Glomerular endothelial cell (primary cell): ENCODE measurements at regions not wholly inside any gene's neighbourhood (a gene's known extent, or its start where the extent isn't known, plus 50 kb on each side); places are given as distances from the start of the nearest gene placed in this dataset.

Experiments used
- DNase-seq: peaks from one replicate; pipeline ENCODE4 v3.0.0-alpha.2; 2011; ENCODE audit warnings: low read depth, low spot score; ENCODE audit errors: extremely low read depth

GRCh38 chr2:221144909-221145308 is 427.2 kb downstream of the EPHA4 start:
- DNase-seq: no peak

GRCh38 chr2:221145396-221145795 is 426.7 kb downstream of the EPHA4 start:
- DNase-seq: no peak

DNA sequence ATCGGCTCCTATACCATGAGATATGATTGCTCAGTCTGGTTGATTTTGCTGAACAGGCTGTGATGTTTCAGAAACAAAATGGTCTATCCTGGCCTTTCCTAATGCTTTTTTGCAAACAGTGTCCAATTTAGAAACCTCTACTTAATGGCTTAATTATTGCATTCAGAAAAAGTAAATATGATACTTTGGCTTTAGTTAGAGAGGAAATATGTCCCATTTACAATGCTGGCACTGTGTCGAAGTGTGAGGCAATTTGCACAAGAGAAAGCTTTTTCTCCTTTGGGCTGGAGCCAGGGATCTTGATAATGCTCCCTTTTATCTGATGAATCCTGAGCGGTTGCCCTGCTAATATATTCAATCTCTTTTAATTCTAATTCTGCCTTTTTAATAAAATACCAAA is 418.9 kb downstream of the EPHA4 start:
- no peak for DNase-seq

DNA sequence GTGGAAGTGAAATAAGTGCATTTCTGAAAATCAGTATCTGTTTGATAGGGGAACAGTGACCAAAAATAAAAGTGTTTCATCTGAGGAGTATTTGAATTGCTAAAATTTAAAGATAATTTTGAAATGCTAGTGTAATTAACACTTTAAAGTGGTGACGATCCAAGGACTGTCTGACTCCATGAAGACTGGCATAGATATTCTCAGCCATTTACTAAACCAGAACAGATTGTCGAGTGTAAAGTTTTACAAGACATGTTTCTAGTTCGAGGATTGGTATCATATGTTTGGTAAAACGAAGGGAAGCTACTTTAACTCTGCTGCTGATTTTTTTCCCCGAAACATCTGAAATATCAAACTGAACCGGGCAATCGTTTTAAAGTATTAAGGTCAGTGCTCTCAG is 417.9 kb downstream of the EPHA4 start:
- DNase-seq: no peak

DNA sequence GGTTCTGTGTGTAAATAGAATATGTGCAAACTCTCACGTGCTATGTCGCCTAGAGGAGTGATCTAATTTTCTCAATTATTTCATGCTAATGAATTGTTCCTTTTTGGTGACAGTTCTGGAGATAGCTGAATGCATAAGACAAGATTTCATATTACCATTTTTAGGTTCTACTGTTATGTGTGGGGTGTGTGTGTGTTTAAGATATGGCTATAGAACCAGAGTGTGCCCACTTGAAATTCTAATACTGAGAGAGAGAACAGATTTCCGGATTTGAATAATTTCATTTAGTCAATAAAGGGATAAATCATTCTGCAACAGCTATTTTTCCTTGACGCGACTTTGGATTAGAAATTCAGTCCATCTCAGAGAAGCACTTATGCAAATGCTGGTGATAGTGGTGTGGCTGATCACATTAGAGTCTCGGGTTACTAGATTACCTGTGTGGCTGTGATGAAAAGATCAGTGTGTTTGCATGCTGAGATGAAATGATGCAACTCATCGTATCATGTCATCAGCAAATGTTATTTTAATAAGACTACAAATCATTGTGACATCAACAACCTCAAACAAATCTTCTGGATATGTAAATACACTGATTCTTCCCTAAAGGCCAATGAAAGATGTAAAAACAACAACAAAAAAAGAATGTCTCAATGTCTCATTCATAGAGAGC is 415.9 kb downstream of the EPHA4 start:
- DNase-seq: no peak

DNA sequence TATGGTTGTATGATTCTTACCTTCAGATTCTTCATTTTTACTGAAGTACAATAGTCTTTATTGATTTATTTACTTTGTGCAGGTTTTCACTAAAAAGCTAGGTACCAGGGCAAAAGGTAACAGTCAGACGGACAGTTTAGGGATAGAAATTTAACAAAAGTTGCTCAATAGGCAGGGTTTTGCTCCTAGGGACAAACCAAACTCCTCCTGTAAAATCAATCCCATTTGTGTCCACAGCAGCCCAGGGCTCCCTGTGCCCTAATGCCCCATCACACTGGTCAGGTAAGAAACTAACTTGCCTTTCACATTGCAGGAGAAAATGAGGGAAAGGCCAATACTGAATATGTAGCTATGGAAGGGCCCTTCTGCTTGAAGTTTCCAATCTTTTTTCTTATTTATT is 410.9 kb downstream of the EPHA4 start:
- no peak for DNase-seq

GRCh38 chr2:221166292-221166691 is 405.8 kb downstream of the EPHA4 start:
- DNase-seq: no peak

DNA sequence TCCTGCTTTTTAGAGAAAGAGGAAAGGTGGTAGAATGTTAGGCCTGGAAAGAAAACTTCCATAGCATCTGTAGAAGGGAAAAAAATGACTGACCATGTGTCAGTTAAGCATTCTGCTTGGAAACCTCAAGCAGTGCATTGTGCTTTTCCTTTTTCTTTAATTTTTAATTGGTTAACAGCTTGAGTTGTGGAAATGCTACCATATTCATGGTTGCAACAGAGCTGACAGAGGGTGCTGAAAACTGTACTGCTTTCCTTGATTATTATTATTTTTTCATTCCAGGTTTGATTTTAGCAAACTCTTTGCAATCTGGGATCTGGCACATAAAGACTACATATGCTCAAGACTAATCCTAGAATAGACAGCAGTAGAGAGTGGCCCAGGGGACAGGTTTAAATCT is 404.5 kb downstream of the EPHA4 start:
- DNase-seq: no peak

GRCh38 chr2:221169724-221170123 is 402.4 kb downstream of the EPHA4 start:
- no peak for DNase-seq

GRCh38 chr2:221170548-221170947 is 401.6 kb downstream of the EPHA4 start:
- DNase-seq: no peak

GRCh38 chr2:221176667-221177066 is 395.4 kb downstream of the EPHA4 start:
- DNase-seq: no peak

- DNase-seq: no peak
Observed at GRCh38 chr2:221178139-221178538, 394.0 kb downstream of the EPHA4 start.

DNA sequence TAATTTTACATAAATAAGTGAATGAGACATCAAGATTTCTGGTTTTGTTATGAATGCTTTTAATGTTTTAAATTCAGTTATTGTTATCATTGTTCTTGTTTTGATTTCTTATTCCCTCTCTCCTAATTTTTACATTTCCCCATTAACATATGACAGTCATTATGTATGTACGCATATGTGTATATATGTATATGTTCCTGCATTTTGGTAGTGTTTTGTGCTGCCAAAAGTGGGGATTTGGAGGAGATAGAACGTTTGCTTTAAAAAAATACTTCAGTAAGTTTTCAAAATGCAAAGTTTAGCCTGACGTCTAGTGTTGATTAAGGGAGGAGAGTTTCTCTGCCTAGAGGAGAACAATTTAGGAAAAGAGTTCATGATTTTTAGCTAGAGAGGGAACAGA is 385.2 kb downstream of the EPHA4 start:
- DNase-seq: no peak

DNA sequence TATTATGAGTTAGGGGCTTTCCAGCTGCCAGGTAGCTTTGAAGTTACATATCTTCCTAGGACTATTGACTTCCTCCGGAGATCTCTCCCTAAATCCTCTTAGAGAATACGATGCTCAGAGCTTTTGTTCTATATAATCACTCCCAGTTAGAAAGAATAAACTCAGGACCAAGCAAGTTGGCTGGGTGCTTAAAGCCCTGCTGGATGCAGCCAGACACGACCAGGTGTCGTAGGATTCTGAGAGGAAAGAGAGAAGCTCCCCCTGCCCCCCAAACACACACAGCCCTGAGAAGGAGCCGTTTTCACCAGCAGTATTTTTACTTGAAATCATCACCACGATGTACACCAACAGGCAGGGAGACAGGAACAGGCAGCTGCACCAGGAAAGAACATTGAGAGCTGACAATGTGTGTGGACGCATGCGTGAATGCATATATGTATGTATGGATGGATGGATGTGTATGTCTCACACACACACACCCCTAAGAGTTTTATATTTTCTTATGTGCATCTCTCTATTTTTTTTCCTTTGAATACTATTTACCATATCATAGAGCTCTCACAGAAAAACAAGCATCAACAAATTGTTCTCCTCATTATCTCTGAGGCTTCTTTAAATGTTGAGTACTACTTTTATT is 382.6 kb downstream of the EPHA4 start:
- no peak for DNase-seq

DNA sequence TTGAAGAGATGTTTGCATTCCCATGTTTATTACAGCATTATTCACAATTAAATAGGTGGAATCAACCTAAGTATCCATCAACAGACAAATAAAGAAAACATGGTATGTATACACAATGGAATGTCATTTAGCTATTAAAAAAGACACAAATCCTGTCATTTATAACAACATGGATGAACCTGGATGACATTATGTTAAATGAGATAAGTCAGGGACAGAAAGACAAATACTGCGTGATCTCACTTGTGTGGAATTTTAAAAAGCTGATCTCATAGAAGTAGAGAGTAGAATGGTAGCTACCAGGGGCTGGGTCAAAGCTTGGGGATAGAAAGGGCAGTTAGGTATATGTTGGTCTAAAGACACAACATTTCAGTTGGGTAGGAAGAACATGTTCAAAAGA is 376.3 kb downstream of the EPHA4 start:
- no peak for DNase-seq

DNA sequence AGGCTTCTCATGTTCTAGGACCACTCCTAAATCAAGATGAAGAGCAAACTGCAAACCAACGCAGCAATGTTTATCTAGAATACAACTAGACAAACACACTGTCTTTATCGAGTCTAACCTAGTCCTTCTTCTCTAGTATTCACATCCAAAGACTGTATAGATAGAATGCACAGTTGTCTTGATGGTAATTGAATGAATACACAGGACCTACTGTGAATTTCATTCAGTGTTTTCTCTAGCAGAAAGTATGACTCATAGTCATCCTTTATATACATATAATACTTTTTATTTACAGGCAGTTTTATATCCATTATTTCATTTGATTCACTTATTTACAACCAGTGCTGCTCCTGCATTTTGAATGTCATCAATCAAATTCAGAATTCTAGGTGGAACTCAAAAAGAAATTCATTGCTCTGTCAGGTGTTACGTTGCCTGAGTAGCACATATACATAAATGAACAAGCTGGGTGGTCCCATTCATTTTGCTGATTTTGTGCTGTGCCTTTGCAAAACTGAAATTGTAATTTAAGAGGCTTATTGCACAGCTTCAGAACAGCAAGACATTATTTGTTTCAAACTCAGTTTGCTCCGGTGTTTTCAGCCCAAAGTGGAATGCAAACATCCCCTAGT is 374.8 kb downstream of the EPHA4 start:
- no peak for DNase-seq

DNA sequence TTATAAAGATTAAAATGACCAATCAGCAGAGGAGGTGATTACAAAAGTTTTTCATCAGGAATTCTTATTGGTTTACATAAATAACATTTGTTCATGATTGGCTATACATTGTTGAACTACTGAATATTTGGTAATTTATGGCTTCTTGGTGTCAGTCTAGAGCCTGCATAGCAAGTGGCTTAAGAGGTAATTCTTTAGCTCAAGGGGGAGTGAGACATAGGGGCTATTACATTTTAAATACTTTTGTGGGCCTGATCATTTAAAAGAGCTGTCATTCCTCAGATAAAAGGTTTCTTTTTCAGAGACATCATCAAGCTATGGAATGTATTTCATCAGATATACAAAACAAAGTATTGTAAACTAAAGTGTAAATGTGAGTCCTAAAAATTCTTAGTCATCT is 373.8 kb downstream of the EPHA4 start:
- DNase-seq: no peak

DNA sequence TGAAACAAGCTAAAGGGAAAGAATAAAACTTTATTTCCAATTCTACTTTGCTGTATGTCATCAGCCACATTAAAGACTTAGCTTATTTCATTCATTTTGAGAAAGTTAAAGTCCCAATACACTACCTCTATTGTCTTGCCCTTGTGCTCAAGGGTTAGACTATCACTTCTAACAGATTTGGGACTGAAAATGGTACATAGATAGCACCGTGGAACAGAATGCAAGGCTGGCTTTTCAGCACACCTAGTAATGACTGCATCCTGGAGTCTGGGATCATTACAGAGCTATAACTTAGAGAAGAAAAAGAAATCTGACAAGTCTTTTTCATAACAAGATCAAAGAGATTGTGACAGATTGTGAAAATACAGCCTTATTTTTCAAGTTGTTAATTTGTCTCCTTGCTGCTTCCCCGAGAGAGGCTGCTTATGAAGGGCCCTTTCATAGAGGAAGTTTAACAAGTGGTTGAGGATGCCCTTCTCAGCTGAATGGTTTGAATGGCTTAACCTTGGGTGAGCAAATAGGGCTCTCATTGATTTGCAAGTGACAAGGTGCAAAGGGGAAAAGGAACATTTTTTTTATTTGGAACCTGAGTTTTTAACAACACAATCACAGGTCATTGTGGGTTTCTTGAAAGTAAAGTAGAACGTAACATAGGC is 371.8 kb downstream of the EPHA4 start:
- DNase-seq: no peak

DNA sequence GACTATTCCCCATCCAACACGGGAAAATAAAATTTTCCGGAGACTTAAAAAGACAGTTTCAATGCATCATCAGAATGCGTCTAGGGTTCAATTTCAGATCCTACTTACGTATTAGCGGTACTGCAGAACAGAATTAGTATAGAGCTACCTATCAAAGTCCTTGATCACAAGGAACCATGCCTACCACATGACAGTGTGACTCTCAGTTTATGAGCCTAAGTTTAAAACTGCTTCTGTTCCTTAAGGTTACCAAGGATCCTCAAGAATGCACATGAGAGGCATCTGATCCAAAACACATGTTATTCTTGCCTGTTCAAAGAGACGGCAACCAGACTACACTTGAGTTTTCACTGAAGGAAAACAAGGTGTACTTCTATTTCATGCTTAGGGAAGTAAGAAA is 369.7 kb downstream of the EPHA4 start:
- DNase-seq: no peak

DNA sequence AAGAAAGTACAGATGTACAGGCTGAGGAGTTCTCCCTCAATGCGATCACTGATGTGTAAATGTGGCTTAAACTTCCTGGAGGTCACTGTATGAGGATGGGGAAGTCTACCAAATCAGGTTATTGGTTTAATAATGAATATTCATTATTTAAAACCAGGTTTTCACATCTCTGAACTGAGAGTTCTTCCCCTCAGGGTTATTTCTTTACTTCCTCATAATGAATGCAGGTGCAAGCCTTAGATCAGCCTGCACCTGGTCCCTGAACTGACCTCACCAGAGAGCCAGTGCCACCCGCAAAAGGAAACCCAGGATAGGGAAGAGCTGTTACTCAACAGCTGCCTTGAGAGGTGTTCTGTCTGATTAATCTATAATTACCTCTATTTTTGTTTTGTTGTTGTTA is 369.0 kb downstream of the EPHA4 start:
- DNase-seq: no peak

DNA sequence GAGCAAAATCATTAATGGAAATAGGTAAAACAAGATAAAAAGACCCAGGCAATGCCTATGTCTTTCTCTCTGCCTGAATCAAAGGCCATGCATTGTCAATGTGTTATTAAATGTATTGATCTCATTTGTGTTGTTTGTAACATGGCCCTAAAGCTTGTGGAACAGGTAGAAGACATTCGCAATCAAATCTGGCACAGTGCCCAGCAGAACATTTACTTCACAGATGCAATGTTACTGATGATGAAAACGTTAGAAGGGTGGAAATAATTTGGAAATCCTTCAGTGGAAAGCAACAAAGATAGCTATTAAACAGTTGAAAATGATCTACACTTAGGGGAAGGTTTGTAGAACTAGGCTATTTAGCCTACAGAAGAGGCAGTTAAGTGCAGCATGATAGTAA is 368.2 kb downstream of the EPHA4 start:
- DNase-seq: no peak

DNA sequence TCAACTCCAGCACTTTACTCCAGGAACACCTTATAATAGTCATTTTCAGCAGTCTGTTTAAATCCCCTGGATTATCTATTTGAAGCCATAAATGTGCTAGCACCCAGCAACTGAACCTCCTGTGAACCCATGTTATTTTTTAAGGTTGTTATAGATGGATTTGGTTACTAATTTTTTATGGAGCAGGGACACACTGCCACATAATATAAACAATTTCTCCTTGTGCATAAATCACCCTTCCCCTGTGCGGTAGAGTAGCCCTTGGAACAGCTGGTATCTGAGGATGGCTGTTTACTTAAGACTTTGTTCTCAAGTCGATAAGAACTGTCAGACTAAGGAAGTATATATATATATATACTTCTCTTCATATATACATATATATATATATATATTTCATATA is 367.4 kb downstream of the EPHA4 start:
- no peak for DNase-seq
